ENCODE measurements at regions not wholly inside any gene's neighbourhood (a gene's known extent, or its start where the extent isn't known, plus 50 kb on each side); places are given as distances from the start of the nearest gene placed in this dataset.
A peak's percentile ranks its signal among the peaks of the same experiment; 100 is the strongest.
"Not testable (repeated sequence)": the region's sequence is repeated elsewhere in the genome, so short reads cannot be mapped to it uniquely, and the experiment has no call there.

DNA sequence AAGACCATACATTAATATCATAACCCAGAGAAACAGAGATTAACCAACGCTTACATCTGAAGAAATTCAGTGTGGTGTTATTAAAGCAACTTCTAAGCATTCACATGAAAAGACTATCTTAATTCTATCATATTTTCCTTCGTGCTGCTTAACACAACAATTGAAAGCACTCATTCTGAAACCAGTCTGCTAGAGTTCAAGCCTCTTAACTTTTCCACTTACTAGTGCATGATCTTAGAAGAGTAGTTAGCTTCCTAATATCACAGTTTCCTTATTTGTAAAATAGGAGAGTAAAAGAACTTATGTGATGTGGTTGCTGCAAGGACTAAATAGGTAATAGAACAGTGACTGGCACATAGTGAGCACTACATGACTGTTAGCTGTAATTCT lies 379.3 kb downstream of the TRIM36 start:
- no peak for DNase-seq

DNA sequence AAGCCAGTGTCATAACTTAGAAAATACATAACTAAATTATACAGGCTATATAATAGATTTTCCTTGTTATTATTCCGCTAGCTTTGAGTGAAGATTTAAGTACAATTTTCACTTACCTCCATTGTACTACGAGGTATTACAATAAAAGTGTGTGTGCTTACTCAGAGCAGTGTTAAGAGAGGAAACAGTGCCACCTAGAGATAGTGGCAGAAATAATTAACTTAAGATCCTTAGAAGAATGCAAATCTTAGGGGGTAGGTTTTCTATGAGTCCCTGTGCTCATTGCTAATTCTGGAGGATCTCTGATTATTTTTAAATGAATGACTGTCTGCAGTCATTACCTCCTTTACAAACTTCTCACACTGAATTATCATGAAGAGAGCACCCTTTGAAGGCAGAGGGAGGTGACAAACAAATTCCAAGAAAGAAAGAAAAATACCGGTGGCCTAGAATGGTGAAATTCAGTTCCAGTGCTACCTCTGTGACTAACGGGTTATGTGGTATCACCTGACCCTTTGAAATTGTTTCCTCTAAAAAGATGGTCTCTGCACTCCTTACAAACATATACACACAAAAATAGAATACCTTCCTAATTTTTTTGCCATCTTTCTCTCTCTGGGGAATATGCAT lies 379.8 kb downstream of the TRIM36 start:
- peak; percentile 65 for DNase-seq

DNA sequence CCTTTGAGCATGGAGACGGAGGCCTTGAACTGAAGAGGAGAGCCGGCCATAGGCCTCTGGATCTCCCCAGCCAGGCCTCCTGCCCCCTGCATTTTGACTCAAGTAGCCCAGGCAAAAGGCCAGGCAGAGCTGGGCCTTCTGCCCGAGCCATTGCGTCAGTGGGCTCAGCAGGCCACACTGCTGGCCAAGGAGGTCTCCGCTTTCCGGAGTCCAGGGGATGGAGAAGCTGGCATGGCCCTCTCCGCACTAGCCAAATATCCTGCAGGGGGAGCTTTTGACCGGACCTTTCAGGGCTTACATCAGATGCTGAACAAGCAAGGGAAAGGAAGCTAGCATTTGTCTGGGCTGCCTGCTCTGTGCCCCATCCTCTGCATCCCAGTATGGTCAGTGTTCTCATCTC lies 386.8 kb downstream of the TRIM36 start:
- no peak for DNase-seq

DNA sequence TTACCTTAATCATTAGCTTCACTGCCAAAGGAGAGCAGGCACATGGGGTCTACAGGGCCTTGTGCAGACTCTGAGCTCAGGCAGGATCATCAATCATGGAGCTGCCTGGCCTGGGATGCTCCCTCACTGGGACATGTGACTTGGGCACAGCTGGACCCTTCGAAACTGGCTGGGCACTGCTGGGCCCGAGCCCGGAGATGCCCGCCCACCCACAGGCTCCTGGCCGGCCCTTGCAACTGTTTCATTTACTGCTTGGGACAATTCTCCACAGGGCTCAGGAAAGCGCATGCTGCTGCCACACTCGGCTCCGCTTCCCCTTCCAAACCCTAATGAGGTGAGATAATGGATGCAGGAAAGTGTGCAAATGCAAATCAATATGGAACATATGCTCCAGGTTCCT lies 387.5 kb downstream of the TRIM36 start:
- DNase-seq = no peak

DNA sequence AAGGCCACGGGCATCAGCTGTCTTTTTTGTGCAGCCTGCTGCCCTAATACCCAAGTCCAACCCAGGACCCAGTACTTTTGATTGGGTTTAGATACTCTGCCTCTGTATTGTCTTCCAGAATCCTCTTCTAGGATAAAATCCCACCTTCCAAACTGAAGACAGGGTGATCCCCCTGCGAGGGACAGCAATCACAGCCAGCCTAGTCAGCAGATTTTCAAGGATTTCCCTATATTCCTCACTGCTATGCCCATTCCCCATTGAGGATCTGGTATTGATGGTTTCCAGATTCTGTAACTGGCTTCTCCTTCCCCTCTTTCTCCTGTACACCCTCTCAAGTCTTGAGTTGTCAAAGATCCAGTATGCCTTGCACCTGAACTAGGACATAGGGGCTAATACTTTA lies 389.4 kb downstream of the TRIM36 start:
- no peak for DNase-seq

DNA sequence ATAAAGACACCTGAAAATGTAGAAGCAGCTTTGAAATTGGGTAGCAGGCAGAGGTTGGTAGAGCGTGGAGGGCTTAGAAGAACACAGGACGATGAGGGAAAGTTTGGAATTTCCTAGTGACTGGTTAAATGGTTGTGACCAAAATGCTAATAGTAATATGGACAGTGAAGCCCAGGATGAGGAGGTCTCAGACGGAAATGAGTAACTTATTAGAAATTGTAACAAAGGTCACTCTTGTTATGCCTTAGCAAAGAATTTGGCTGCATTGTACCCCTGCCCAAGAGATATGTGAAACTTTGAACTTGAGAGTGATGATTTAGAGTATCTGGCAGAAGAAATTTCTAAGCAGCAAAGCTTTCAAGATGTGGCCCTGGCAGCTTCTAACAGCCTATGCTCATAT lies 382.5 kb downstream of the KCNN2 start:
- no peak for DNase-seq

DNA sequence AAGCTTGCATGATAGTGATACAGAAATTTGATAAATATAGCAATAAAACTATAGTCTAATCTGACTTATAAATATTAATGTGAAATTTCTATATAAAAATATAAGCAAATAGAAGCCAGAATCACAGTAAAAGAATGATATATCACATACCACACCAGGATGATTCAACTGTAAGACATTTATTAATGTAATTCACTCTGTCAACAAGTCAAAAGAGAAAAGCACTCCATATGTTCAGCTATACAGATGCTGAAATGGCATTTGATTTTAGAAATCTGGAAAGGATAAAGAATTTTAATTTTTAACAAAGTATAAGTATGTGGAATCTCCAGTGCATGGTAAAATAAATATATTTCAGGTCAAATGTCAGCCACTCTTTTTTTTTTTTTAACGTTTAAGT lies 372.4 kb downstream of the KCNN2 start:
- no peak for DNase-seq

DNA sequence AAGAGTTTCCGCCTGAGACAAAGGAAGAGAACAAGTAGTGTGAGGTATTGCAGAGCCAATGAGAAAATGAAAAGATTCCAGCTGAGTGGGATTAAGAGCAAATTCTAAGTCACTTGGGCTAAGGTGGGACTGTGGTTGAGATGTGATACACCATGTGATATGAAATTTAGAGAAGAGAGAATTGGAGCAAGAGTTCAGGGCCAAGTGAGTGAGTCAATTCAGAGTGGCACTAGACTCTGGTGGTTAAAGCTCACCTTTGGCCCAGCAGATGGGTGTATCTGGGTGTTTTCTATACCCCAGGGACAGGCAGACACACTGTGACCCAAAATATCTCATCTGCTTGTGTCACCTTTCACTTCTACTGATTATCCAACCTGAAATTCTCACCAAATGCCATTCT lies 368.1 kb downstream of the KCNN2 start:
- DNase-seq = no peak

DNA sequence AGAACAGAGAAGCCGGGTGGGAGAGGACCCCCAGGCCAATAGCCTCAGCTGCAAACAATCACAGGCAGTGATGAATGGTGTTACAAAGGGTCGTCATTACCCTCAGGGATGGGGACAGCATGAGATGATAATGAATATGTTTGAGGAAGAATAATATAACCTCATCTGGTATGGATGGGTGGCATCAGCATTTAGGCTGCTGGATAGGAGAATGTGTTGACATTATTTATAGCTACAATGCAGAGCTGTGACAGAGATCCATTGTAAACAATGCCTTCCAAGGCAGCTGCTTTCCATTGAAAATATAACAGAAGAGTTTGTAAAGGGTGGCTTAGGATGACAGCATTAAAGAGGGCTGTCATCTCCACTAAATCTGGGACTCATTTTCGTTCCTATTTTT lies 365.5 kb downstream of the KCNN2 start:
- no peak for DNase-seq

DNA sequence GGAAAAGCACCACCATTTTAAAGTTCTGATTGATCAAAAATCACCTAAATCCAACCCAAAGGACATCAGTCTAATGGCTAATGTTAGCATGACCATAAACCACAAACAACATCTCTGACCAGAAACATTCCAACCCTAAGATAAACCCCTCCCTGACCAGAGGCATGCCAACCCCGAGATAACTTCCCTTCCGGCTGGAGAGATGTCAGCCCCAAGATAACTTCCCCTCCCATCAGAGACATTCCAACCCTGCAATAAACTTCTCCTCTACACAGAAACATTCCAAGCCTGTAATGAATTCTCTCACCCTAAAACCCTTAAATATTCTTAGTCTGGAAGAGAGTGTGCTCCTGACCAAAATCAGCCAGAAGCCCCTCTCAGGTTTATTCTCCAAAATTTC lies 364.3 kb downstream of the KCNN2 start:
- no peak for DNase-seq

DNA sequence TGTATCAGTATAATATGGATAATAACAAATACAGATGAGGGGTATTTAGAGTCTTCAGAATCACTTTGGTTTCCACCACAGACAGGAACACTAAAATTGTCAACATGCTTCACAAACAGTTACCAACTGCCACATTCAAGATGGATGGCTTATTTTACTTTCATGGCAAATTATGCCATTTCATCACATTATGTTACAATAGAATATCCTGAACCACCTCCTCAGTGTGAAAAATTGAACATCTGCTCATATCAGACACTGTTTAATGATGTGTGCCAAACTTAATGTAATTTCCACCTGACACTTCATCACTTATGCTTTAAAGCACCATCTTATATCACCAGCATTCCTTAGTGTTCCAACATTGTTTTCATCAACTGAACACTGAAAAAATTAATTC lies 357.4 kb downstream of the KCNN2 start:
- DNase-seq = no peak

DNA sequence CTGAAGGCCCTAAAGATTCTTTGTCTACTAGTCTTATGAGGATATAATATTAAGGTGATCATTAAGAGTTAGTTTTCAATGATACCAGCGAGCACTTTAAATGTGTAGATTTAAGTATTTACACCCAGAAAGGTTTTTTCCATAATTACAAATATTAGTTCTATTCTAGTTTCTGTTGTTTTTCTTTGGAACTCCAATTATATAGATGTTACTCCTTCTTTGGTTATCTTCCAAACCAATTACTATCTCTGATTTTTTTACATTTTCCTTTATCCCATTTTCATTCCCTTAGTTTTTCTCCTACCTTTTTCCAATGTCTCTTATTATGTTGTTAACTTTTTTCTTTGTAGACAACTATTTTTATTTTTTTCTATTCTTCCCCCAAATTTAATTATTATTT lies 355.1 kb downstream of the KCNN2 start:
- no peak for DNase-seq

DNA sequence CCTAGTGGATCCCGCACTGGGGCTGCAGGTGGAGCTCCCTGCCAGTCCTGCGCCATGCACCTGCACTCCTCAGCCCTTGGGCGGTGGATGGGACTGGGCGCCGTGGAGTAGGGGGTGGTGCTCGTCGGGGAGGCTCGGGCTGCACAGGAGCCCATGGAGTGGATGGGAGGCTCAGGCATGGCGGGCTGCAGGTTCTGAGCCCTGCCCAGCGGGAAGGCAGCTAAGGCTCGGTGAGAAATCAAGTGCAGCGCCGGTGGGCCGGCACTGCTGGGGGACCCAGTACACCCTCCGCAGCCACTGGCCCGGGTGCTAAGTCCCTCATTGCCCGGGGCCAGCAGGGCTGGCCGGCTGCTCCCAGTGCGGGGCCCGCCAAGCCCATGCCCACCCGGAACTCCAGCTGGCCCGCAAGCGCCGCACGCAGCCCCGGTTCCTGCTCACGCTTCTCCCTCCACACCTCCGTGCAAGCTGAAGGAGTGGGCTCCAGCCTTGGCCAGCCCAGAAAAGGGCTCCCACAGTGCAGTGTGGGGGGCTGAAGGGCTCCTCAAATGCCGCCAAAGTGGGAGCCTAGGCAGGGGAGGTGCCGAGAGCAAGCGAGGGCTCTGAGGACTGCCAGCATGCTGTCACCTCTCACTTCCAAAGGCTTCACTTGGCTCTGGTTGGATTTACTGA lies 342.5 kb downstream of the KCNN2 start:
- DNase-seq = not testable (repeated sequence)

DNA sequence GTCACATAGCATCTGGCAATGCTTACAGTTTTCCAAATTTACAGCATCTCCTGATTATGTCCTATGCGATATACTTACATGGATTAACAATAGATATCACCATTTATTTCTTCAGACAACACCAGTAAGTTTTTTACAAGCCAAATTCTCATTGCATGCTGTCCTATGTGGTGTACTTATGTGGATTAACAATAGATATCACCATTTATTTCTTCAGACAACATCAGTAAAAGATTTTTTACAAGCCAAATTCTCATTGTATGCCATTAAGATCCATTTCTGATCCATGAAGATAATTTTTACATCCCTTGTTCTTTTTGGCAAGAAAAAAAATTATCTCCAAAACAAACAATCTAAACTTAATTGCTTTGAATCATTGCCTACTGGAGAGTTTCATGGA lies 340.9 kb downstream of the KCNN2 start:
- DNase-seq = no peak

DNA sequence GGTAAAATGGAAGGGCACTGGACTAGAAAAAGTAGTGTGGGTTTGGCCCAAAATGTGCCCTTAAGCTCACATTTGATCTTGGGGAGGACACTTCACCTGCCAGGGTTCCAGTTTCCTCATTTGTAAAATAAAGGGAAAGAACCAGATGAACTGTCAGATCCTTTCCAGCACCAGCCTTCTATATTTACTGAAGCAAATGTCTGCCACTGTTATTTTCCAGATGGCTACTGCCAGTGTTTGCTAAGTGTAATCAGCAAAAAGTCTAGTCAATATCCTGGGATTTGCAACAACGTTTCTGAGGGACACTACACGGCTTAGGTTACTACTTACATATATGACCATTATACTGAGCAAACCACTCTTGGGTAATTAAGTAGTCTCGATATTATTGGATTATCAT lies 340.3 kb downstream of the KCNN2 start:
- DNase-seq = no peak

DNA sequence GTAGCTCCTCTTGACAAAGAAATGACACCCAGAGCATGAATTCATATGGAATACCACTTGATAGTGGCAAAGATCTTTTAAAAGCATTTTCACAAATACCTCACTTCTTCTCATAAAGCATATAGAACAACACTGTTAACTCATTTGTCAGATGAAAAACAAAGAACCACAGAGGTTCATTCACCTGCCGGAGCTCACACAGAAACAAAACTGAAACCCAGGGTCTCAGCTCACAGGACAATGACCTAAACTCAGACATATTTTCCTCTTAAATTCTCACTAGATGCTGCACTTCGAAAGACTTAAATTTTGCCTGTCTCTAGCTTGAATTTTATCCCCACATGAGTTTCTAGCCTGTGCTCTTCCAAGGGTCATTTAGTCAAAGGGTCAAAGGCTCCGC lies 339.0 kb downstream of the KCNN2 start:
- no peak for DNase-seq

DNA sequence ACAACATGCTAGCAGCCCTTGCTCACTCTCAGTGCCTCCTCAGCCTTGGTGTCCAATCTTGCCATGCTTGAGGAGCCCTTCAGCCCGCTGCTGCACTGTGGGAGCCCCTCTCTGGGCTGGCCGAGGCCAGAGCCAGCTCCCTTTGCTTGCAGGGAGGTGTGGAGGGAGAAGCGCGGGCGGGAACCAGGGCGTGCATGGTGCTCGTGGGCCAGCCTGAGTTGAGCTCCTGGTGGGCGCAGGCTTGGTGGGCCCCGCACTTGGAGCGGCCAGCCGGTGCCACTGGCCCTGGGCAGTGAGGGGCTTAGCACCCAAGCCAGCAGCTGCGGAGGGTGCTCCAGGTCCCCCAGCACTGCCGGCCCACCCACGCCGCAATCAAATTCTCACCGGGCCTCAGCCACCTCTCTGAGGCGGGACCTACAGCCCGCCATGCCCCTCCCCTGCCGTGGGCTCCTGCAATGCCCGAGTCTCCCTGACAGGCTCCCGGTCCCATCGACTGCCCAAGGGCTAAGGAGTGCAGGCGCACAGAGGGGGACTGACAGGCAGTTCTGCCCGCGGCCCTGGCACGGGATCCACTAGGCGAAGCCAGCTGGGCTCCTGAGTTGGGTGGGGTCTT lies 333.5 kb downstream of the KCNN2 start:
- no peak for DNase-seq

DNA sequence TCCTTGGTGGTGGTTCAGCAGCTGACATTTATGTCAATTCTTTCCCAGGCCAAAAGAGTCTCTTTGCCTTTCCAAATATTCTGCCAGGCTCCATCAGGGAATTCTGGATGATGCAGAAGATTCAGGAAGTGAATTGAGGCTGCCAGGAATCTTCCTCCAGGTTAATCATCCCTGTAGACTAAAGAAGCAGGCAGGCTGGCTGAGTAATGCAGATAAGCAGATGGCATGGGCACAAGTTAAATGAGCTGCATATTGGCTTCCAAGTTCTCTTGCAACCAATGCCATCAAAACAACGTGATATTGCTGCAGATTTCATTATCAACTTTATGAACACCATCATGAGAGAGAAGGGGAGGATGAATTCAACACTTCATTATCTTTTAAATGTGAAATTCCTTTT lies 324.5 kb downstream of the KCNN2 start:
- DNase-seq = no peak

DNA sequence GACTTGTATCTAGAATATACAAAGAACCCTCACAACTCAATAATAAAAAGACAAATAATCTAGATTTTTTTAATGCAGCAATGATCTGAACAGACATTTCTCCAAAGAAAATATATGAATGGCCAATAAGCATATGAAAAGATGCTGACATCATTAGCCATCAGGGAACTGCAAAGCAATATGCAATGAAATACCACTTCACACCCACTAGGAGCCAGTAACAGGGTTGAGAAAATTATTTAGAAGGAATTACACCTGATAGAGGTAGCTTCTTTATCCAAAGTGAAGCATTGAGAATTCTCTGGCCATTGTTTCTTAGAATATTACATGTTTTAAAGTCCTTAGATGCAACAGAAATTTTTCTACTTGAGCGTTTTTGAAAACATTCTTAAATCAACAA lies 316.9 kb downstream of the KCNN2 start:
- no peak for DNase-seq

DNA sequence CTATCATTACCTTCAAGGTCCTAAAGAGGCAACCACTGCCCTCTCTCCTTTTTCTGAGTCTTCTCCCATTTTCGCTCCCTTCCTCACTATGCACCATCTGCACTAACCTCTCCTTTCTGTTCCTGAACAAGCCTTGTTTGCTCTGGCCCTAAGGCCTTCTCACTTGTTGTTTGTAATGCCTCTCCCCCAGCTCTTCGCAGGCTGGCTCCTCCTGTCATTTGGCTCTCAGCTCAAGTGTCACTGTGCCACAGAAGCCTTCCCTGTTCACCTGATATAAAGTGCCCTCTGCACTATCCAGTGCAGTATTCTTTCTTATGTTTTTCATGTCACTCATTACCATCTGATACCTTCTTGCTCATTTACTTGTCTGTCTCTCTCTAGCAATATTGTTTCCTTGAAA lies 303.7 kb downstream of the KCNN2 start:
- no peak for DNase-seq

DNA sequence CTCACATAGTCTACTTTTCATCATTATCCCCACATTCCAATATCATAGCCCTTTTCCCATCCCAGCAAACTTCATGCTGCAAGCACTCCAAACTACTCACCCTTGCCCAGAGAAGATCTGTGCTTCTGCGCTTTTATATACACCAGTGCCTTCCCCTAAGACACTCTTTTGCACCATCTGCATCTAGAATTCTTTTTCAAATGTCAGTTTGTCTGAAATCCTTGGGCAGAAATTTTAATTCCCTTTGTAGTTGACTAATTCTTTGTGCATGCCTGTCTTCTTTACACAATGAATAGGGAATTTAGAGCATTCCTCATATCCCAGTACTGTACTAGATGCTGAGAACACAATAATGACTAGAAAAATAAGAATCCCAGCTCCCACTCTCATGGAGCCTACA lies 298.9 kb downstream of the KCNN2 start:
- no peak for DNase-seq

DNA sequence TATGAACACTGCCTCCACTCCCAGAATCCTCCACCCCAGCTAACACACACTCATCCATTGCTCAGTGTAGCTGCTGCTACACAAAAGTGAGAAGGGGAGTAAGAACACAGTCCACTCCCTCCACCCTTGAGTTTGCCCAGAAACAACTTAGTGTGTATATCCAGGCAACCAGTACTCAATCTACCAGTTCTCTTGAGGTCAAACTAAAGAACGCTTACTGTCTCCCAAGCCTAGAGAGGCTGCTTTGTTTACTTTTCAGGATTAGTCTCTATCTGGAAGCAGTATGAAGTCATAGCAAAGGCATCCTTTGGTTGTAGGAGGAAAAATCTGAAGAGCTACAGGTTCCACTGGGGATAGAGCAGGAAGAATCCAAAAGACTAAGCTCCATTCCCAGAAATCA lies 296.3 kb downstream of the KCNN2 start:
- no peak for DNase-seq

DNA sequence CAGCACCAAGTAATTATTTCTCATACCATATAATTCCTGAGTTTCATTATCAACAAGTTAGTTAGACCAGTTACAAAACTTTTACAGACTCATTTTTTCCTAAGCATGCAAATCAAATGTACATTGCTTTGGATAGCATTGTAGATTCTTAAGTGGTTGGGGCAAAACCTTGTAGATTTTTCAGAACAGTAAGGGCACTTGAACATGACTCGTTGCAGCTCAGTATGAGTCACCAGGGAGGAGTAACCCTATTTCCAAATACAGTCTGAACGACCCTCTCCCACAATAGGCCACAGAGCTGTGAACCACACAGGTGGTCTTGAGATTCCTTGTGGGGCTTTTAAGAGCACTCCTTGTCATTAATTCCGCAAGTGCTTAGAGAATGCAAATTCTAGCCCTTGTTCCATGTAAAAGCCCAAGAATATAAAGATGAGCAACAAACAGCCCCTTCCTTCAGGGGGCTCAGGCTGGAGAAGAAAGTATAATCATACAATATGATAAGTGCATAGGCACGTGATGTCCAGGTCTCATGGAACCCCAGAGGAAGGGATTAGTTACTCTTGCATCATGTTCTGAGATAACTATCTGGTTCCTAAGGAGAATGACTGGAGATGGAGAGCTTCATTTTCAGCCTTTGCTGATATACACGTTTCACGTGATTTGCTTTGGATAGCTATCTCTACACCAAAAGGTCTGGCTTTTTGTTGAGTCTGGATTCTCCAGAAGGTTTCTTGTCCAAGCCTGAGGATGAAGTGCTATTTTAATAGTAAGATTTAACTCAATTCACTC lies 295.7 kb downstream of the KCNN2 start:
- no peak for DNase-seq

DNA sequence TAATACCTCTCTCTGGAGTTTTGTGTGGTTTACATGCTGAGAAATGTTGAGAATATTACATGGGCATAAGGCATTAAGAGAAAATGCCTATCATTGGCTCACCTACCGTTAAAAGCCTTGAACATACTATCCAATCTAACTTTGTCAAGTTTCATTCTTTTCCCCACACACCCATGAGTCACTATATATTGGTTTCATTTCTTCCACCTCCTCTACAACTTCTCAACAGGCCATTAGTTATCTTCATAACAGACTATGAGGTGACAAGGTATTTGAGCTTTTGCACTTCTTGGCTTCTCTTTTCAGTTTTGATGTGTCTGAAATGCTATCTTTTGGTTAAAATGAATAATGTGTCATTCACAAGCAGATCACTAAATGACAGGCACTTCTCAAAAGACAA lies 288.0 kb downstream of the KCNN2 start:
- DNase-seq = no peak

Measured in MV-4-11 (cell line).